ENCODE measurements at regions not wholly inside any gene's neighbourhood (a gene's known extent, or its start where the extent isn't known, plus 50 kb on each side); places are given as distances from the start of the nearest gene placed in this dataset.

- H3K36me3 ChIP-seq (ENCODE audit: control insufficient read depth in 4 of 4, insufficient read depth in 4 of 4, low read length in 4 of 4), result no peaks in the 10 kb centered on the region
- WGBS, 2 donors, result 58 to 84% methylated on average over 1 of the region's 1 CpG
- ATAC-seq (ENCODE audit: insufficient read depth, low FRiP score) (no peak), DNase-seq (no peak)
- no peak overlapping the region for H3K4me3 ChIP-seq
- no peaks in the 10 kb centered on the region for H3K27me3 ChIP-seq (ENCODE audit: control insufficient read depth in 3 of 3, insufficient read depth in 3 of 3, low read length in 2 of 3)
- H3K4me1 ChIP-seq (ENCODE audit: control insufficient read depth in 5 of 5, insufficient read depth in 5 of 5, low read length in 5 of 5), result no peaks in the 10 kb centered on the region
- TF ChIP-seq, protein P1, sequence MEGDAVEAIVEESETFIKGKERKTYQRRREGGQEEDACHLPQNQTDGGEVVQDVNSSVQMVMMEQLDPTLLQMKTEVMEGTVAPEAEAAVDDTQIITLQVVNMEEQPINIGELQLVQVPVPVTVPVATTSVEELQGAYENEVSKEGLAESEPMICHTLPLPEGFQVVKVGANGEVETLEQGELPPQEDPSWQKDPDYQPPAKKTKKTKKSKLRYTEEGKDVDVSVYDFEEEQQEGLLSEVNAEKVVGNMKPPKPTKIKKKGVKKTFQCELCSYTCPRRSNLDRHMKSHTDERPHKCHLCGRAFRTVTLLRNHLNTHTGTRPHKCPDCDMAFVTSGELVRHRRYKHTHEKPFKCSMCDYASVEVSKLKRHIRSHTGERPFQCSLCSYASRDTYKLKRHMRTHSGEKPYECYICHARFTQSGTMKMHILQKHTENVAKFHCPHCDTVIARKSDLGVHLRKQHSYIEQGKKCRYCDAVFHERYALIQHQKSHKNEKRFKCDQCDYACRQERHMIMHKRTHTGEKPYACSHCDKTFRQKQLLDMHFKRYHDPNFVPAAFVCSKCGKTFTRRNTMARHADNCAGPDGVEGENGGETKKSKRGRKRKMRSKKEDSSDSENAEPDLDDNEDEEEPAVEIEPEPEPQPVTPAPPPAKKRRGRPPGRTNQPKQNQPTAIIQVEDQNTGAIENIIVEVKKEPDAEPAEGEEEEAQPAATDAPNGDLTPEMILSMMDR (IDR thresholded peaks at IDR 0.05; ENCODE audit: control extremely low read depth, extremely low read depth), result no peak
- no peak overlapping the region for H3K9ac ChIP-seq (ENCODE audit: insufficient read depth in 1 of 2, low read length in 2 of 2)
- H3K27ac ChIP-seq (ENCODE audit: low read depth in 1 of 2, low read length in 1 of 2), result no peak overlapping the region
- H3K9me3 ChIP-seq (ENCODE audit: control insufficient read depth in 4 of 4, insufficient read depth in 3 of 4, low read length in 3 of 4), result no peaks in the 10 kb centered on the region
Measured at GRCh38 chr1:81187635-81188034, 613.1 kb upstream of the ADGRL2 start.

- no peak overlapping the region for H3K9ac ChIP-seq (ENCODE audit: insufficient read depth in 1 of 2, low read length in 2 of 2)
- 90 to 91% methylated on average over 2 of the region's 2 CpGs for WGBS, 2 donors
- DNase-seq, result no peak
- H3K27me3 ChIP-seq (ENCODE audit: control insufficient read depth in 3 of 3, insufficient read depth in 3 of 3, low read length in 2 of 3), result no peaks in the 10 kb centered on the region
- TF ChIP-seq, protein P1 (IDR thresholded peaks at IDR 0.05; ENCODE audit: control extremely low read depth, extremely low read depth), result no peak
- H3K27ac ChIP-seq (ENCODE audit: low read depth in 1 of 2, low read length in 1 of 2), result no peak overlapping the region
- no peak overlapping the region for H3K4me3 ChIP-seq
- no peaks in the 10 kb centered on the region for H3K36me3 ChIP-seq (ENCODE audit: control insufficient read depth in 4 of 4, insufficient read depth in 4 of 4, low read length in 4 of 4)
- no peaks in the 10 kb centered on the region for H3K4me1 ChIP-seq (ENCODE audit: control insufficient read depth in 5 of 5, insufficient read depth in 5 of 5, low read length in 5 of 5)
- no peaks in the 10 kb centered on the region for H3K9me3 ChIP-seq (ENCODE audit: control insufficient read depth in 4 of 4, insufficient read depth in 3 of 4, low read length in 3 of 4)
- no peak for ATAC-seq (ENCODE audit: insufficient read depth, low FRiP score)
Measured at GRCh38 chr1:81186261-81186660, 614.5 kb upstream of the ADGRL2 start.

GRCh38 chr1:81183553-81183952, 617.2 kb upstream of the ADGRL2 start:
- Histone ChIP-seq H3K9me3 (ENCODE audit: control insufficient read depth in 4 of 4, insufficient read depth in 3 of 4, low read length in 3 of 4) (no peaks in the 10 kb centered on the region), H3K27ac (ENCODE audit: low read depth in 1 of 2, low read length in 1 of 2) (no peak overlapping the region), H3K9ac (ENCODE audit: insufficient read depth in 1 of 2, low read length in 2 of 2) (no peak overlapping the region), H3K4me3 (no peak overlapping the region), H3K4me1 (ENCODE audit: control insufficient read depth in 5 of 5, insufficient read depth in 5 of 5, low read length in 5 of 5) (no peaks in the 10 kb centered on the region), H3K36me3 (ENCODE audit: control insufficient read depth in 4 of 4, insufficient read depth in 4 of 4, low read length in 4 of 4) (no peaks in the 10 kb centered on the region), H3K27me3 (ENCODE audit: control insufficient read depth in 3 of 3, insufficient read depth in 3 of 3, low read length in 2 of 3) (no peaks in the 10 kb centered on the region)
- DNase-seq (no peak), ATAC-seq (ENCODE audit: insufficient read depth, low FRiP score) (no peak)
- WGBS, 2 donors, result 78 to 82% methylated on average over 1 of the region's 1 CpG
- TF ChIP-seq, protein P1 (IDR thresholded peaks at IDR 0.05; ENCODE audit: control extremely low read depth, extremely low read depth), result no peak

GRCh38 chr1:81183051-81183450, 617.7 kb upstream of the ADGRL2 start:
- Histone ChIP-seq H3K9ac (ENCODE audit: insufficient read depth in 1 of 2, low read length in 2 of 2) (no peak overlapping the region), H3K4me1 (ENCODE audit: control insufficient read depth in 5 of 5, insufficient read depth in 5 of 5, low read length in 5 of 5) (no peaks in the 10 kb centered on the region), H3K27me3 (ENCODE audit: control insufficient read depth in 3 of 3, insufficient read depth in 3 of 3, low read length in 2 of 3) (no peaks in the 10 kb centered on the region), H3K27ac (ENCODE audit: low read depth in 1 of 2, low read length in 1 of 2) (no peak overlapping the region), H3K36me3 (ENCODE audit: control insufficient read depth in 4 of 4, insufficient read depth in 4 of 4, low read length in 4 of 4) (no peaks in the 10 kb centered on the region), H3K4me3 (no peak overlapping the region), H3K9me3 (ENCODE audit: control insufficient read depth in 4 of 4, insufficient read depth in 3 of 4, low read length in 3 of 4) (no peaks in the 10 kb centered on the region)
- 73 to 81% methylated on average over 6 of the region's 6 CpGs for WGBS, 2 donors
- DNase-seq (peak in 2 of 3 donors; percentile 29 to 50), ATAC-seq (ENCODE audit: insufficient read depth, low FRiP score) (no peak)
- TF ChIP-seq, protein P1 (IDR thresholded peaks at IDR 0.05; ENCODE audit: control extremely low read depth, extremely low read depth), result no peak

All from lung (tissue), 11 donors.